ENCODE measurements at regions not wholly inside any gene's neighbourhood (a gene's known extent, or its start where the extent isn't known, plus 50 kb on each side); places are given as distances from the start of the nearest gene placed in this dataset.
A peak's percentile ranks its signal among the peaks of the same experiment; 100 is the strongest.

- Histone ChIP-seq H3K27me3 (no peaks in the 10 kb centered on the region), H3K4me3 (no peak overlapping the region), H3K36me3 (replicated peaks in 1 of 2) (no peaks in the 10 kb centered on the region), H3K4me1 (replicated peaks in 1 of 2) (peaks cover 0 to 23% of the 10 kb centered on the region in 2 donors), H3K9me3 (replicated peaks in 1 of 3) (no peaks in the 10 kb centered on the region), H3K27ac (no peak overlapping the region)
- TF ChIP-seq, protein P1, sequence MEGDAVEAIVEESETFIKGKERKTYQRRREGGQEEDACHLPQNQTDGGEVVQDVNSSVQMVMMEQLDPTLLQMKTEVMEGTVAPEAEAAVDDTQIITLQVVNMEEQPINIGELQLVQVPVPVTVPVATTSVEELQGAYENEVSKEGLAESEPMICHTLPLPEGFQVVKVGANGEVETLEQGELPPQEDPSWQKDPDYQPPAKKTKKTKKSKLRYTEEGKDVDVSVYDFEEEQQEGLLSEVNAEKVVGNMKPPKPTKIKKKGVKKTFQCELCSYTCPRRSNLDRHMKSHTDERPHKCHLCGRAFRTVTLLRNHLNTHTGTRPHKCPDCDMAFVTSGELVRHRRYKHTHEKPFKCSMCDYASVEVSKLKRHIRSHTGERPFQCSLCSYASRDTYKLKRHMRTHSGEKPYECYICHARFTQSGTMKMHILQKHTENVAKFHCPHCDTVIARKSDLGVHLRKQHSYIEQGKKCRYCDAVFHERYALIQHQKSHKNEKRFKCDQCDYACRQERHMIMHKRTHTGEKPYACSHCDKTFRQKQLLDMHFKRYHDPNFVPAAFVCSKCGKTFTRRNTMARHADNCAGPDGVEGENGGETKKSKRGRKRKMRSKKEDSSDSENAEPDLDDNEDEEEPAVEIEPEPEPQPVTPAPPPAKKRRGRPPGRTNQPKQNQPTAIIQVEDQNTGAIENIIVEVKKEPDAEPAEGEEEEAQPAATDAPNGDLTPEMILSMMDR (IDR thresholded peaks at IDR 0.05) = no peak
- TF ChIP-seq POLR2A (IDR thresholded peaks at IDR 0.05) = no peak
- 86 to 93% (median 91%) methylated on average over 6 of the region's 6 CpGs for WGBS, 4 donors
- no peak for DNase-seq
- intact Hi-C loops (cut with DNase I) = no loop called here
Observed at GRCh38 chr10:33416691-33417090, 82.2 kb upstream of the NRP1 start.

DNA sequence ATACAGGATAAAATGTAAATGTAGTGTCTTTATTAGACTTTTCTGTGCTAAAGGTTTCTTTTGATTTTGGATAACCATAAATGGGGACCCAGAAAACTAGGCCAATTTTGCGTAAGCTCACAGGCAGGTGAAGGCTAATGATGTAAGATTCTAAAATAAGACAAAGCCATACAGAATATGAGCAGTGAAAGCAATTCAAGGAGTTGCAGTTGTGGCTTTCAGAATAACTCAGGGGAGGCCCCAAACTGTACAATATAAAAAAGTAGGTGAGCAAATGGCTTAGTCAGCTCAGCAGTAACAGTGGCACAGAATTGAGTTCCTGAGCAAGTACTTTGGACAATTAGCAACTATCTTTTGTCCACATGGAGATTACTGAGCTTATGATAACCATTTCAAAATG, 81.7 kb upstream of the NRP1 start:
- no peak overlapping the region for H3K4me3 ChIP-seq
- no peak overlapping the region for H3K27ac ChIP-seq
- H3K27me3 ChIP-seq = no peaks in the 10 kb centered on the region
- TF ChIP-seq, protein P1 (IDR thresholded peaks at IDR 0.05) = no peak
- no peak for TF ChIP-seq POLR2A (IDR thresholded peaks at IDR 0.05)
- WGBS, 4 donors = 83 to 95% (median 88%) methylated on average over 1 of the region's 1 CpG
- no peaks in the 10 kb centered on the region for H3K36me3 ChIP-seq (replicated peaks in 1 of 2)
- H3K9me3 ChIP-seq (replicated peaks in 1 of 3) = no peaks in the 10 kb centered on the region
- intact Hi-C loops (cut with DNase I) = no loop called here
- H3K4me1 ChIP-seq (replicated peaks in 1 of 2) = peaks cover 0 to 23% of the 10 kb centered on the region in 2 donors
- DNase-seq = no peak

- intact Hi-C loops (cut with DNase I) = no loop called here
- no peak overlapping the region for H3K27ac ChIP-seq
- no peaks in the 10 kb centered on the region for H3K36me3 ChIP-seq (replicated peaks in 1 of 2)
- TF ChIP-seq, protein P1 (IDR thresholded peaks at IDR 0.05) = no peak
- TF ChIP-seq POLR2A (IDR thresholded peaks at IDR 0.05) = no peak
- WGBS, 4 donors = 74 to 97% (median 89%) methylated on average over 1 of the region's 1 CpG
- no peak overlapping the region for H3K4me3 ChIP-seq
- H3K4me1 ChIP-seq (replicated peaks in 1 of 2) = peaks cover 0 to 22% of the 10 kb centered on the region in 2 donors
- no peak for DNase-seq
- H3K9me3 ChIP-seq (replicated peaks in 1 of 3) = no peaks in the 10 kb centered on the region
- no peaks in the 10 kb centered on the region for H3K27me3 ChIP-seq
Observed at GRCh38 chr10:33414841-33415240, 80.4 kb upstream of the NRP1 start.

DNA sequence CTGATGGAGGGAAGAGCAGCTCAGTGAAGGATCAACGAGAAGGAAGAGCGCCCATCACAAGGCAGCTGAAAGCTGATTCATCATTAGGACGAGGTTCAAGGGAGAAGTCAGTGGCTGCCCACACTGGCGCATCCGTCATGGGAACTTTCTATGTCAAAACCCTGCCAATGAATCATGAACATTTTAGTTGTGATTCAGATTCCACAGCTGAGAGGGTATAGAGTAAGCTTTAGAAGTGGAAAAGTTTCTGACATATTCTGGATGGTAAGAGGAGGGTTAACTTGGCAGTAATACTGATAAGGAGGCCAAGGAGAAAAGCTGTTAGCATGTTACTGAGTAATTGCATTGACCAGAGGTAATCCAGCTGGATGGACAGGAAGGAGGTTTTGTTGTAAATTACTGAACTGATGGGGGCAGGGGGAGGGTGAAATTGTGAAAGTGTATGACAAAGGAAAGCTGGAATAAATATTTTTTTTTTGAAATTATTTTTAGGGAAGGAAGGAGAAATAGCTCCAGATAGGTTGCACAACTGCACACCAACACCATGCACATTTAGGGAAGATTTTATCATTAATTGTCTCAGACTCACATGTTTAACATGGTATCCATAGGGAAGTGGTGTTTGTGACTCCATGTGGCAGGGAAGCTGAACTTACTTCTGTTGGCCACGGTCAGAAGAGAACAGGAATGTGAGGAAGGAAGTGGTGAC, 78.3 kb upstream of the NRP1 start:
- H3K27ac ChIP-seq = peak overlapping the region in 2 of 5 donors; percentile 44 to 56
- peak; percentile 29 to 72 (median 63) for DNase-seq
- no peaks in the 10 kb centered on the region for H3K9me3 ChIP-seq (replicated peaks in 1 of 3)
- H3K36me3 ChIP-seq (replicated peaks in 1 of 2) = no peaks in the 10 kb centered on the region
- peaks cover 0 to 15% of the 10 kb centered on the region in 2 donors for H3K4me1 ChIP-seq (replicated peaks in 1 of 2)
- TF ChIP-seq POLR2A (IDR thresholded peaks at IDR 0.05) = no peak
- TF ChIP-seq, protein P1 (IDR thresholded peaks at IDR 0.05) = peak in 1 of 6 experiments; percentile 3
- intact Hi-C loops (cut with DNase I) = no loop called here
- no peaks in the 10 kb centered on the region for H3K27me3 ChIP-seq
- 33 to 35% (median 34%) methylated on average over 6 of the region's 6 CpGs for WGBS, 4 donors
- H3K4me3 ChIP-seq = no peak overlapping the region

Data from adrenal gland (tissue), 9 donors.